HG03025 (cell line): ENCODE measurements at regions not wholly inside any gene's neighbourhood (a gene's known extent, or its start where the extent isn't known, plus 50 kb on each side); places are given as distances from the start of the nearest gene placed in this dataset.

Experiments
- ATAC-seq: cut with Tn5 transposase; IDR thresholded peaks from one replicate; pipeline ENCODE4 v1.9.1; 2021; ENCODE audit warnings: mild to moderate bottlenecking, moderate library complexity; ENCODE audit not compliant: unreplicated experiment, low FRiP score

DNA sequence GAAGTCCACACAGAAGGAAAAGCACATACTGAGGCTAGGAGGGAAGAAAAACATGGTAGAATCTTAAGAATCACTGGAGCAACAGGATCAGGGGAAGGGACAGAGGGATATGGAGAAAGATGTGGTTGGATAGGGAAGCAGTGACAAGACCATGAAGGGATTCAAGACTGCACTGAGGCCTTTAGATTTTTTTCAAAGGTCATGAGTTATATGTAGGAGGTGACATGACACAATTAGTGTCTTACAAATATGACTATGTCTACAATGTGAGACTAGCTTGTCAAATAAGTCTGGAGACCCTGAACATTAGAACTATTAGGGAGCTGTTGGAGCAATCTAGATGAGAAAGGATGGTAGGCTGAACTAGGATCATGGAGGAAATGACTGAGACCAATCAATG is 1130.3 kb upstream of the ZEB2 start:
- ATAC-seq = no peak

- ATAC-seq = no peak
These were observed 1129.1 kb upstream of the ZEB2 start for GRCh38 chr2:145649061-145649460.

DNA sequence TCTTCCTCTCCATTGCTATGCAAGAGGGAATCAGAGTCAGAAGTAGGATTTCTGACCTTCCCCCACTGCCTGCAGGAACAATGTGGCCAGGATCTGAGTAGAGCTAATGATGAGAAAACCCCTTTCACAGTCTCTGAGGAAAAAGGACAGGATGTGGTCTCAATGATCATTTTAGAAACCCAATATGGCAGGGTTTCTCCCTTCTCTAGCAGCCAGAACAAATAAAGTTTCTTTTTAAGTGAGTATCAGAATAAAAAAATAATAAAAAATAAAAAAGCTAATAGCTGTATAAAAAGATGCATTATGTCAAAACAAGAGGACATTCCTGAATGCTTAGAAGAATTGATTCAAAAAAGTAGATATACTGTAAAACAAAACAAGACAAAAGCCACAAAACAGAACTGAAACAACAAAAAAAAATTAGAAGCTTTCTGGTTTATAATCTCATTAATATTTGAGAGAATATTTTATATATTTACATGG is 1124.9 kb upstream of the ZEB2 start:
- peak; percentile 96 for ATAC-seq

DNA sequence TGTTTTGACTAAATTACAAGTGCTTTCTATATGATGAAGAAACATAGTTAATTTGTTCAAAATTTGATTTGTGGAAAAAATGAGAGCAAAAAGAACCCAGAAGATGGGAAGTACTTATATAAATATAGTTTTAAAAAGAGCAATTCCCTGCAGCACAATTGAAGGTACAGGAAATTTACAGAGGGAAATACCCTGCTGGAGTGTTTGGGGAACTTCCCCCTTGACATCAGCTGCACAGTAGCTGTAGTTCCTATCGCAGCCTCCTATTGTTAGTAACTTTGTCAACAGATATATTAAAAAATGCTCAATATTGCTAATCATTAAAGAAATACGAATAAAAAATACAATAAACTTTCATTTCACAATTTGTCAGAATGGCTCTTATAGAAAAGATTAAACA is 1118.8 kb upstream of the ZEB2 start:
- no peak for ATAC-seq

DNA sequence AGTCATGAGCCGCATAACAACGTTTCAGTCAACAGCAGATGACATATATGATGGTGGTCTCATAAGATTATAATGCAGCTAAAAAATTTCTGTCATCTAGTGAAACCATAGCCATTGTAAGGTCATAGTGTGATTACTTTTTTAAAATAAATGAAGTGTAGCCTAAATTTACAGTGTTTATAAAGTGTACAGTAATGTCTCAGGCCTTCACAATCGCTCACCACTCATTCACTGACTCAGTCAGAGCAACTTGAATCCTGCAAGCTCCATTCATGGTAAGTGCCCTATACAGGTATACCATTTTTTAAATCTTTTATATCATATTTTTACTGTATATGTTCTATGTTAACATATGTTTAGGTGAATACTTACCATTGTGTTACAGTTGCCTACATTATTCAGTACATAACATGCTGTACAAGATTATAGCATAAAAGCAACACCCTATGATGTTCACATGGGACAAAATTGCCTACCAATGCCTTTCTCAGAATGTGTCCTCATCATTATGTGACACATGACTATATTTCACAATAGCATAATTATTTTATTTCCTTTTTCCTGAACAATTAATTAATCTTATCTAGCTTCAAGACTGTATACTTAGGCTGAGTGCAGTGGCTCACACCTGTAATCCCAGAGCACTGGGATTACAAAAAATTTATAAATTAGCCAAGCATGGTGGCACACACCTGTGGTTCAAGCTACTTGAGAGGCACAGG is 1115.9 kb upstream of the ZEB2 start:
- no peak for ATAC-seq

GRCh38 chr2:145631561-145631960 is 1111.6 kb upstream of the ZEB2 start:
- no peak for ATAC-seq

DNA sequence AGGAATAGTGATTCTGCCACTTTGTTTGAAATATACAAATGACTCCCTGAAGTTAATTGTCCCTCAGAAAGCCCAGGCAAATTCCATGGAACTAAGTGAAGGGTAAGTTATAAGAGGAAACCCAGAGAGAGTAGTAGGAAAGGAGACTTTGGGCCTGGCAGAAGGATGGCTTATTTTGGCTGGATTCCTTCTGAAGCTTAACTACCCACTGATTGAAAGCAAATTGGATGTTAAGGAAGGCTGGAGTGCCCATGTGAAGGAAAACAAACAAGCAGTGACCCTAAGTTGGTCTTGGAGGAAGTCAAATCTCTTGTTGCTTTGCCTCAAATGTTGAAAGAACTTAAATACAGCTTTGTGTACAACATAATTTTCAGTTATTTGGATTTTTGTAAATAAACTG is 1106.4 kb upstream of the ZEB2 start:
- no peak for ATAC-seq

DNA sequence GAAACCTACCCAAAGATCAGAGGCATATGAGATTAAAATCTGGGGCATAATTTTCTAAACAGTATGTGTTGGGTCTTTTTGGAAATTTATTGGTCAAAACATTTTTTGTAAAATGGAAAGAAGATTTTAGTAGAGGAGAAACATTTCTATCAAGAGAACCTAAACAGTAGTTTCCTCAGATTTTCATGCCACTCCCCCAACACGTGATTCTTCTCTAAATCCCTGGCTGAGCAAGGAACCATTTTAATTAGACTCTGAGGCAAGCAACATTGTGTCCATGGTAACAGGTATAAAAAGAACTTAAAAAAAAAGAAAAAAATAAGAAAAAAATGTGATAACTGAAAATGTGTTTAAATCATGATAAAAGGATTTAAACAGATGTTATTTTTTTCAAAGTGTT is 1105.2 kb upstream of the ZEB2 start:
- ATAC-seq = no peak

DNA sequence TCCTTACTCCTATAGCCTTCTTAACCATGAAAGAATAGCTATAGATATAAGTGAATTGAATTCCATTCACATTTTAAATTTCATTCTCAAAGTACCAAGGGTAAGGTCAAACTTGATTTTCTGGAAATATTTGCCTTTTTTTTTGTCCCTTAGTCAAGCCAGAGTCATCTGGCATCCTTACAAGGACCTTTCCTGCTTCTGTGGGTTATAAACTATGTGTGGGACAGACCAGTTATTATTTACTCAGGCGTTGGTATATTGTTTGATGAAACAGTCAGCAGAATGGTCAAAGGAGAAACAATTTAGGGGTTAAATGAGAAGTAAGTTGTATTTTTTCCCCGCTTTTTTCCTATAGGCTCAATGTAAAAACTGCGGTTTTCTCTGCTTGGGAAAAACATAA is 1103.2 kb upstream of the ZEB2 start:
- no peak for ATAC-seq

- no peak for ATAC-seq
These were observed 1102.4 kb upstream of the ZEB2 start for GRCh38 chr2:145622285-145622684.

GRCh38 chr2:145617906-145618305 is 1098.0 kb upstream of the ZEB2 start:
- no peak for ATAC-seq

GRCh38 chr2:145617420-145617819 is 1097.5 kb upstream of the ZEB2 start:
- ATAC-seq = no peak

- ATAC-seq = no peak
These were observed 1095.7 kb upstream of the ZEB2 start for GRCh38 chr2:145615626-145616025.

DNA sequence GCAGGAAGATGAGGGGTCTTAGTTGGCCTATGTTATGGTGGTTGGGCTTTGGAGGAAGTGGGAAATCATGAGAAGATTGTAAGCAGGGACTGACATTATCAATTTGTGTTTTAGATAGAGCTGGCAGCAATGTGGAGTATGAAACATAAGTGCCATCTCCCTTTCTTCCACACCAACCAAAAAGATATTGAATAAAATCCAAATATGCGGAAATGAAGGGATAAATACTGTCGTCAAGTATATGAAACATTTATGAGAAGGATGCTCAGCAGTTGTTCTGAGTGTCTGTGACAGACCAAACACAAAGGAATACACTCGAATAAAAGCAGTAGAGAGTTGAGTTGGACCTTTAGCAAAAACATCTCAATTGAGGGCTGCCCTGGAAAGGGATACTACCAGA is 1090.0 kb upstream of the ZEB2 start:
- ATAC-seq = no peak

DNA sequence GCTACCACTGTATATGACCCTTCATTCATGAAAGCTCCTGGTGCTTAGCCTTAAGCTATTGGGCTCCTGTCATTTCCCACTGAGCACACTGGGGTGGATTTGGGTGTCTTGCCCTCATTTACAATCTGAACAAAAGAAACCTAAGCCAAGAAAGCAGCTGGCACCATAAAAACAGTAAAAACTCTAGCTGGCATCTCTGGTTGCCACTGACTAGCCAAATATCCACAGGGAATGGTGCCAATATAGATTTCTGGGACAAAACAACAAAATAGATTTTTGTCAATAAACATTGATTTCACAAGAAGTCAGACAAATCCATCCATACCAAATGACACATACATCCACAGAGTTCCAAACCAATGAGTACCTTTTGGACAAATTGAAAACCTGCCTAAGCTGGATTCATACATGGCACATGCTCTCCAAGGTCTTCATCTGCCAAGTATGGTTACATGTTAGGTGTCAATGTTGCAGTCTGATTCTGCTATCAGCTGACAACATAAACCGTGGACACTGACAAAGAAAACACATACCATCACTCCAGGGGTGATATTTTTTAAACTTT is 1081.5 kb upstream of the ZEB2 start:
- no peak for ATAC-seq

DNA sequence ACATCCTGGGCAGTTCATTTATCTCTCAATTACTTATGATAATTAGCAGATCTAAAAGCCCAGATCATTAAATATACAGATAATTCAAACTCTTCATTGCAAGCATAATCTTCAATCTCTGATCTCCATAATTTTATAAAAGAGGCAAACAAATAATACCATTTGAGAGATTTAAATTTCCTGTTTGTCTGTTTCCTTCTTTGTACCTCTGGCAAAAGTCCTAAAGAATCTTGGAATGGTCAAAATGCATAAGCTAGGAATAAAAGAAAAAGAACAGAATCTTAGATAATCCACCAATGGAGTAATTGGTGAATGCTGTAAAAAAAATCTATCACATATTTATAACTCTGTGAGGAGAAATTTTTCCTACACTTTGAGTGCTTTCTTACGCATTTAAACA is 1080.9 kb upstream of the ZEB2 start:
- no peak for ATAC-seq

- ATAC-seq = no peak
These were observed 1079.8 kb upstream of the ZEB2 start for GRCh38 chr2:145599756-145600155.

DNA sequence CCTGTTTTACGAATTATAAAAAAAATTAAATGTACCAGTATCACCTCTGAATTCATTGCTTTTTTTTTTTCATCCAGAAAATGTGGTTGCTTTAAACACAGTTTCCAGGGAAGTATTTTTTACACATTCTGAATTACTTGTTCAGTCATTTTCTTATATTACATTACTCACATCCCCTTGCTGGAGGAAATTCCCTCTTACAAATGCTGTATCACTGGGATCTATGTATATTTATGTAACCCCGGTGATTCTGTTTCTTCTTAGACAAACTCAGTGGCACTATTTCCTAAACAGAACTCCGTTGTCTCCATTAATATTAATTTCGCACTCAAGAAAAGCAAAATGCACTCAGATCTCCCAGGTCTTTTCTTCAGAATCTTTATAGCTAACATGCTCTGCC is 1078.5 kb upstream of the ZEB2 start:
- no peak for ATAC-seq

DNA sequence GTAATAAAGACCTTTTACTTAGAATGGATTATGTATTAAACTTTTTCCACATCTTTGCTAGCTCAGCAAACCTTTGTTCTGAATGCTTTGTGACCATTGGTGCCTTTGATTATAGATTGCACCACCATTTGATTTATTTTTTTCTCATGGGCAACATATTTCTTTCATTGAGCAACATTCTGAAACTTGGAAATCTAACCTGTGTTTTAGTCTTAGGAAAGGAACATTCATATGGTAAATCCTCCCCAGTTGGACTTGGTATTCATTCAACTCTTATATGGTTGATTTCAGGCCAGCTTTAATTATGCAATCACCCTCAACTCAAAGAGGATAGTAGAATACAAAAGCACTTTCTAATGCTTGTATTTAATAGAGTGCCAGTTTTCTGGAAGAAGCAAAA is 1077.9 kb upstream of the ZEB2 start:
- ATAC-seq = no peak

DNA sequence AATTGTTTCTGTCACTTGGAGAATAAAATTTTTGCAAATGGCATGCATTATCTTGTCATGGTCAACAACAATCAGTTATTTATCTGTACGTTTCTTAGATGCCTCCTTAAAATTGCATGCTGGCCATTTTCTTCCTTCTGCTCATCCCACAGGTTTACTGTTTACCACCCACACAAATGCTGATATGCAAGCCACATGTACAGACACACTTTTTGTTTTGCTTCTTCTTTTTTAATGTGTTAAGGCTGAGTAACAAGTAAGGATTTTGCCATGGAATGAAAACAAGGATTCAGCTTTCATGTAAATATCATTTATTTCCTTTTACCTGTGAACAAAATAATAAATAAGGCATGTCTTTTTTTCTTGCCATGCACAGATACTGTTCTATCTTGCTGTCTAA is 1077.1 kb upstream of the ZEB2 start:
- ATAC-seq = no peak

- no peak for ATAC-seq
These were observed 1076.5 kb upstream of the ZEB2 start for GRCh38 chr2:145596416-145596815.

- no peak for ATAC-seq
These were observed 1075.4 kb upstream of the ZEB2 start for GRCh38 chr2:145595296-145595695.
